ENCODE measurements at regions not wholly inside any gene's neighbourhood (a gene's known extent, or its start where the extent isn't known, plus 50 kb on each side); places are given as distances from the start of the nearest gene placed in this dataset.

GRCh38 chr11:109957601-109958000, 135.6 kb upstream of the ZC3H12C start:
- TF ChIP-seq CTCF (IDR thresholded peaks at IDR 0.05) (no peak), POLR2AphosphoS5 (IDR thresholded peaks at IDR 0.05) (no peak)
